Upper lobe of left lung (tissue), 4 donors: ENCODE measurements at regions not wholly inside any gene's neighbourhood (a gene's known extent, or its start where the extent isn't known, plus 50 kb on each side); places are given as distances from the start of the nearest gene placed in this dataset.

Experiments
- CTCF ChIP-seq, 6 experiments: fragments of 450-650 bp in 4 of 6; fragments of 200-600 bp in 2 of 6; sonication (generic) in 2 of 6; IDR thresholded peaks; one replicate each; pipeline ENCODE4 v1.5.1; 2016 to 2019; ENCODE audit warnings: antibody characterized with exemption in 6 of 6
- EP300 ChIP-seq, 4 donors: sonication (generic); formaldehyde crosslinking; IDR thresholded peaks; one replicate each; pipeline ENCODE4 v1.5.1; 2017; ENCODE audit warnings: antibody characterized with exemption in 4 of 4, control low read depth in 2 of 4

DNA sequence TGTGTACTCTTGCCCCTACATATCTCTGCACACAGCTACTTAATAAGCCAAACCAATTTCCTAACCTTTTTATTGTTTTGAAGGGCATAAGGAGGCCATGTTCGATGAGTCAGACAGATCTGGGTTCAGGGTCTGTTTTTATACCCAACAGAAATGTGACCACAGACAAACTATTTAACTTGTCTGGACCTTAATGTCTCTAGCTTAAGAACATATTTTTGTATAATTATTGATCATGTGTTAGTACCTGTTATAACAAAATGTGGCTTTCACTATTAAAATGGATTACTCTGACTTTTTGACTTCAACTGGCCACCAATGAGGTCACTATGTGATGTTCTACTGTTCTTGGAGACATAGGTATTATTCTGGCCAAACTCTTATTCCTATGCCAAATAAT, 507.8 kb upstream of the USP24 start:
- TF ChIP-seq CTCF (IDR thresholded peaks at IDR 0.05) (no peak), EP300 (IDR thresholded peaks at IDR 0.05) (no peak)
